K562 (cell line): ENCODE measurements at regions not wholly inside any gene's neighbourhood (a gene's known extent, or its start where the extent isn't known, plus 50 kb on each side); places are given as distances from the start of the nearest gene placed in this dataset.

ENCODE experiments used
- ATAC-seq: fragments of 200-7000 bp; cut with Tn5 transposase; 3 replicates; pipeline ENCODE4 v1.9.1; 2020; ENCODE audit warnings: moderate library complexity
- BruUV-seq: library from RNA; stranded (reverse); fragments of 400-500 nt; replicated peaks from 2 replicates; lab custom pipeline; 2021; lab: Mats Ljungman, UMichigan
- CTCF ChIA-PET: fragments of 300-600 bp; formaldehyde crosslinking; extraction: SDS; loops from one replicate; lab custom pipeline; 2021; ENCODE audit warnings: low intra/inter-chr PET ratio; lab: Yijun Ruan, JAX
- POLR2A ChIA-PET: fragments of 300-600, 350-650 bp; sonication (Branson Sonifier 250); formaldehyde crosslinking; extraction: SDS; loops from one replicate; lab custom pipeline; 2021; ENCODE audit warnings: antibody characterized with exemption, inconsistent platforms; lab: Yijun Ruan, JAX
- DNase-seq, 4 experiments: peaks; one replicate each; pipeline versions ENCODE4 v3.0.0 to v3.0.0-alpha.2; 2011 to 2018; ENCODE audit warnings: low spot score in 3 of 4, mixed read lengths in 3 of 4; ENCODE audit errors: extremely low read depth in 1 of 4
- FAIRE-seq: peaks from 2 replicates; lab custom pipeline; 2011; peaks lifted over from hg19 to GRCh38; lab: Jason Lieb, UNC
- H2AFZ ChIP-seq: 2 replicates; pipeline ENCODE4 v1.6.0; 2011; ENCODE audit warnings: low read depth, low read length, control low read depth, inconsistent platforms
- H3K27ac ChIP-seq: fragments of 200-600 bp; 3 replicates; pipeline ENCODE4 v1.8.0; 2011; ENCODE audit warnings: low read depth, mild to moderate bottlenecking, control low read depth, inconsistent platforms, low read length, moderate library complexity, mixed read lengths; ENCODE audit errors: extremely low read depth
- H3K27me3 ChIP-seq, 2 experiments: fragments of 300-600 bp in 1 of 2; 2 replicates in 1 of 2; 3 replicates in 1 of 2; pipeline versions ENCODE4 v1.6.0 to v1.8.0; 2011; ENCODE audit warnings: inconsistent platforms in 2 of 2, low read length in 2 of 2, mild to moderate bottlenecking in 1 of 2, mixed read lengths in 1 of 2, moderate library complexity in 1 of 2; ENCODE audit not compliant: control insufficient read depth in 2 of 2, insufficient read depth in 2 of 2
- H3K36me3 ChIP-seq: fragments of 300-600 bp; 3 replicates; pipeline ENCODE4 v1.8.0; 2011; ENCODE audit warnings: mild to moderate bottlenecking, low read length, inconsistent platforms; ENCODE audit not compliant: control insufficient read depth, insufficient read depth
- H3K4me1 ChIP-seq, 2 experiments: fragments of 200-600 bp in 1 of 2; replicated peaks in 1 of 2; 2 replicates in 1 of 2; 3 replicates in 1 of 2; pipeline versions ENCODE4 v1.5.1 to v1.8.0; 2011; ENCODE audit warnings: inconsistent platforms in 2 of 2, low read length in 2 of 2, mild to moderate bottlenecking in 1 of 2, mixed read lengths in 1 of 2, moderate library complexity in 1 of 2; ENCODE audit not compliant: control insufficient read depth in 2 of 2, insufficient read depth in 2 of 2
- H3K4me2 ChIP-seq: 2 replicates; pipeline ENCODE4 v1.6.1; 2011; ENCODE audit warnings: low read length, control low read depth, inconsistent platforms, mixed read lengths; ENCODE audit not compliant: insufficient read depth
- H3K4me3 ChIP-seq: fragments of 200-600 bp; sonication (generic), shearing (Covaris generic); 2 replicates; pipeline ENCODE4 v1.5.1; 2016; ENCODE audit warnings: control low read depth, inconsistent platforms
- H3K79me2 ChIP-seq: fragments of 200-600 bp; 3 replicates; pipeline ENCODE4 v1.8.0; 2011; ENCODE audit warnings: low read length, inconsistent platforms; ENCODE audit not compliant: control insufficient read depth, insufficient read depth
- H3K9ac ChIP-seq, 2 experiments: 2 replicates each; pipeline versions ENCODE4 v1.6.0 to v1.6.1; 2011; ENCODE audit warnings: low read depth in 2 of 2, low read length in 2 of 2, control low read depth in 1 of 2, inconsistent platforms in 1 of 2, mild to moderate bottlenecking in 1 of 2, mixed read lengths in 1 of 2; ENCODE audit not compliant: insufficient read depth in 1 of 2
- H3K9me1 ChIP-seq: one replicate; pipeline ENCODE4 v1.6.0; 2011; ENCODE audit warnings: inconsistent platforms, mild to moderate bottlenecking, low read length, moderate library complexity; ENCODE audit not compliant: control insufficient read depth, insufficient read depth
- H3K9me3 ChIP-seq: replicated peaks from 2 replicates; pipeline ENCODE4 v1.5.1; 2011; ENCODE audit warnings: low read depth, low read length, inconsistent platforms; ENCODE audit not compliant: control insufficient read depth, insufficient read depth
- H4K20me1 ChIP-seq: replicated peaks from 2 replicates; pipeline ENCODE4 v1.6.1; 2011; ENCODE audit warnings: low read length, inconsistent platforms, mixed read lengths; ENCODE audit not compliant: control insufficient read depth, insufficient read depth
- ELF2 ChIP-seq: fragments of 250-450 bp; sonication (Bioruptor Pico); IDR thresholded peaks from 2 replicates; pipeline ENCODE4 v1.5.0; 2021; ENCODE audit warnings: mild to moderate bottlenecking
- FOXP1 ChIP-seq: sonication (generic); formaldehyde crosslinking; IDR thresholded peaks from 2 replicates; pipeline ENCODE4 v1.8.0; 2022; ENCODE audit warnings: mild to moderate bottlenecking, missing genetic modification reagents
- MCM7 ChIP-seq, 2 experiments: fragments of 450-650 bp; IDR thresholded peaks; 2 replicates each; pipeline ENCODE4 v1.6.1; 2016 to 2018
- RBM25 ChIP-seq: fragments of 200-400 bp; formaldehyde crosslinking; IDR thresholded peaks from 2 replicates; pipeline ENCODE4 v1.6.1; 2018; ENCODE audit warnings: low read length, low read depth, moderate library complexity; ENCODE audit not compliant: severe bottlenecking
- ZFP36 ChIP-seq: fragments of 150-350 bp; IDR thresholded peaks from 2 replicates; pipeline ENCODE4 v1.6.1; 2018; ENCODE audit warnings: low read length, low read depth; ENCODE audit not compliant: partially characterized antibody
- ZNF444 ChIP-seq: fragments of 250-450 bp; sonication (Bioruptor Pico); IDR thresholded peaks from 2 replicates; pipeline ENCODE4 v1.4.0; 2020; ENCODE audit warnings: mild to moderate bottlenecking, moderate library complexity
- WGBS: fragments of 100-300 bp; shearing (Covaris generic); methylation state at CpG from one replicate; pipeline ENCODE4 v1.1.6; 2016; ENCODE audit warnings: low coverage, mixed read lengths; ENCODE audit not compliant: insufficient coverage; ENCODE audit errors: missing lambda C conversion rate; 5-methylcytosine and 5-hydroxymethylcytosine counted together
- in situ Hi-C: fragments of 300-500 bp; cut with MboI; formaldehyde crosslinking; loops from 4 replicates; pipeline ENCODE4 v1.15.0; 2018; ENCODE audit warnings: inconsistent platforms, mixed read lengths
- intact Hi-C: fragments of 100-400 bp; cut with micrococcal nuclease; formaldehyde crosslinking; loops from 2 replicates; pipeline ENCODE4 v1.14.2; 2022

GRCh38 chr2:39532933-39533332 lies 95.8 kb upstream of the MAP4K3 start:
- WGBS = 70% methylated on average over 4 of the region's 4 CpGs
- no peaks in the 10 kb centered on the region for H3K79me2 ChIP-seq
- no peaks in the 10 kb centered on the region for H3K9me3 ChIP-seq
- no peak overlapping the region for H3K4me2 ChIP-seq
- ATAC-seq = no peak
- TF ChIP-seq FOXP1 (CRISPR knock-in tag) (no peak), ZNF444 (no peak), MCM7 (IDR thresholded peaks at IDR 0.05) (no peak)
- TF ChIP-seq, all 486 proteins: peak for 0
- no peaks in the 10 kb centered on the region for H4K20me1 ChIP-seq
- POLR2A ChIA-PET = no interaction called here
- H3K27ac ChIP-seq = no peak overlapping the region
- no peak for FAIRE-seq
- no peak overlapping the region for H3K4me3 ChIP-seq
- in situ Hi-C loops (no loop called here), intact Hi-C loops (no loop called here)
- no peak overlapping the region for H2AFZ ChIP-seq
- no peak for DNase-seq
- CTCF ChIA-PET = no interaction called here
- no peaks in the 10 kb centered on the region for H3K27me3 ChIP-seq
- H3K9ac ChIP-seq = no peak overlapping the region
- no peaks in the 10 kb centered on the region; a peak in 1 of 5 replicates for H3K4me1 ChIP-seq
- no TSS peak for BruUV-seq
- no peaks in the 10 kb centered on the region for H3K9me1 ChIP-seq
- no peaks in the 10 kb centered on the region for H3K36me3 ChIP-seq

GRCh38 chr2:39534095-39534711 lies 97.1 kb upstream of the MAP4K3 start:
- in situ Hi-C loops = no loop called here
- Histone ChIP-seq H3K4me1 (no peaks in the 10 kb centered on the region; a peak in 1 of 5 replicates), H3K9me3 (no peaks in the 10 kb centered on the region), H3K4me2 (no peak overlapping the region), H3K9me1 (no peaks in the 10 kb centered on the region), H2AFZ (no peak overlapping the region), H3K79me2 (no peaks in the 10 kb centered on the region), H4K20me1 (no peaks in the 10 kb centered on the region), H3K4me3 (no peak overlapping the region)
- ATAC-seq (no peak; the same call in 2 of the 3 replicates), FAIRE-seq (no peak), DNase-seq (no peak)
- POLR2A ChIA-PET = interaction anchor here (0.6 kb wide), 1 partner anchor 875 kb away, joined by 3 read pairs; no protein-coding TSS in a partner anchor
- WGBS = 51% methylated on average over 4 of the region's 4 CpGs
- BruUV-seq = no TSS peak
- intact Hi-C loops = no loop called here
- TF ChIP-seq ELF2 (CRISPR knock-in tag) (no peak), RBM25 (peak; percentile 59), ZFP36 (peak; percentile 74)
- TF ChIP-seq, all 486 proteins: peak for 2
- no peak overlapping the region for H3K27ac ChIP-seq
- no peaks in the 10 kb centered on the region for H3K27me3 ChIP-seq
- CTCF ChIA-PET = no interaction called here
- H3K9ac ChIP-seq = no peak overlapping the region
- no peaks in the 10 kb centered on the region for H3K36me3 ChIP-seq
